ENCODE measurements at regions not wholly inside any gene's neighbourhood (a gene's known extent, or its start where the extent isn't known, plus 50 kb on each side); places are given as distances from the start of the nearest gene placed in this dataset.

GRCh38 chr6:66553441-66553840 is 846.4 kb upstream of the EYS start:
- TF ChIP-seq FOSL2 (IDR thresholded peaks at IDR 0.05) (no peak), FOSL2 (CRISPR knock-in tag; IDR thresholded peaks at IDR 0.05) (no peak), TFCP2L1 (CRISPR knock-in tag; IDR thresholded peaks at IDR 0.05) (no peak), USF2 (IDR thresholded peaks at IDR 0.05) (no peak), EHMT2 (IDR thresholded peaks at IDR 0.05; ENCODE audit: low read depth) (no peak)
- WGBS (ENCODE audit: missing lambda C conversion rate), result 1% methylated on average over 2 of the region's 2 CpGs
- Histone ChIP-seq H3K9me3 (no peaks in the 10 kb centered on the region), H3K4me3 (no peak overlapping the region), H3K27ac (no peak overlapping the region), H3K4me2 (no peak overlapping the region), H3K4me1 (no peaks in the 10 kb centered on the region)
- no peak for DNase-seq (ENCODE audit: low read depth in 1 of 2, low spot score in 1 of 2)
- ChIA-PET POLR2A (no interaction called here), CTCF (no interaction called here)
- no peak for FAIRE-seq
- ATAC-seq, result no peak

GRCh38 chr6:66538551-66539135 is 831.6 kb upstream of the EYS start:
- ChIA-PET CTCF (no interaction called here), POLR2A (no interaction called here)
- no peak overlapping the region for H3K4me2 ChIP-seq
- no peak for DNase-seq (ENCODE audit: low read depth in 1 of 2, low spot score in 1 of 2)
- H3K4me3 ChIP-seq, result no peak overlapping the region
- ATAC-seq, result no peak
- H3K27ac ChIP-seq, result no peak overlapping the region
- 24% methylated on average over 1 of the region's 1 CpG for WGBS (ENCODE audit: missing lambda C conversion rate)
- no peak for FAIRE-seq
- H3K9me3 ChIP-seq, result no peaks in the 10 kb centered on the region
- H3K4me1 ChIP-seq, result no peaks in the 10 kb centered on the region
- TF ChIP-seq RFX5 (IDR thresholded peaks at IDR 0.05) (no peak), HOXB5 (CRISPR knock-in tag; IDR thresholded peaks at IDR 0.05) (no peak), FOSL2 (IDR thresholded peaks at IDR 0.05) (no peak), FOSL2 (CRISPR knock-in tag; IDR thresholded peaks at IDR 0.05) (no peak), PHF8 (IDR thresholded peaks at IDR 0.05; ENCODE audit: borderline replicate concordance, low read depth) (no peak), MYC (IDR thresholded peaks at IDR 0.05; ENCODE audit: borderline replicate concordance, low read length) (no peak), EHMT2 (IDR thresholded peaks at IDR 0.05; ENCODE audit: low read depth) (no peak), BCL3 (IDR thresholded peaks at IDR 0.05) (no peak), ATOH8 (CRISPR knock-in tag; IDR thresholded peaks at IDR 0.05; ENCODE audit: low read depth) (no peak), RCOR1 (IDR thresholded peaks at IDR 0.05; ENCODE audit: low read depth, low read length) (no peak), EP300 (IDR thresholded peaks at IDR 0.05) (no peak), ELK1 (IDR thresholded peaks at IDR 0.05; ENCODE audit: low read depth, low read length) (no peak), CBX2 (IDR thresholded peaks at IDR 0.05; ENCODE audit: borderline replicate concordance, low read depth) (no peak), HES2 (IDR thresholded peaks at IDR 0.05) (no peak), ZNF302 (CRISPR knock-in tag; IDR thresholded peaks at IDR 0.05) (no peak), HEYL (CRISPR knock-in tag; IDR thresholded peaks at IDR 0.05) (no peak), KDM5A (IDR thresholded peaks at IDR 0.05) (no peak), HOXA7 (CRISPR knock-in tag; IDR thresholded peaks at IDR 0.05) (no peak)

Data from A549 (cell line).